GM12873 (cell line): ENCODE measurements at regions not wholly inside any gene's neighbourhood (a gene's known extent, or its start where the extent isn't known, plus 50 kb on each side); places are given as distances from the start of the nearest gene placed in this dataset.

ENCODE experiments used
- TF ChIP-seq, protein P1 (sequence below): IDR thresholded peaks from 2 replicates; pipeline ENCODE4 v1.5.1; 2012; ENCODE audit warnings: low read depth, mild to moderate bottlenecking, moderate library complexity, low read length, control low read depth; ENCODE audit not compliant: insufficient read depth; ENCODE audit errors: missing control alignments

DNA sequence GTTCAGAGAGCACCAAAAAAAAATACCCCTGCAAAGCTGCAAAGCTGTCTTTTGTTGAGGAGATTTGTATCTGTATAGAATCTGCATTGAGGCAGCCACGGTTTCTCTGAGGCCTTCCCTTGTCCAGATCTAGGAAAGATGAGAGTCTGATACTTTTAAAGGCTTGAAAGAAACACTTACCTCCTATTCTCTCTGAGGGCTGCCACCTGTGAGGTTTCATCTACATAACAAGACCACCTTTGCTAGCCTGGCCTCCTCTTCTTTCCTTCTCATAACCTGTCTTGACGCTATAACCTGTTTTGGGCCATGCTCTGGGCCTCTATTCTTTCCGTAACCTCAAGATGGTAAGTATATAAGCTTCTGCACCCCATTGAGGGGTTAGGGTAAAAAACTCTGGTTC is 779.6 kb upstream of the HTR2C start:
- TF ChIP-seq, protein P1, sequence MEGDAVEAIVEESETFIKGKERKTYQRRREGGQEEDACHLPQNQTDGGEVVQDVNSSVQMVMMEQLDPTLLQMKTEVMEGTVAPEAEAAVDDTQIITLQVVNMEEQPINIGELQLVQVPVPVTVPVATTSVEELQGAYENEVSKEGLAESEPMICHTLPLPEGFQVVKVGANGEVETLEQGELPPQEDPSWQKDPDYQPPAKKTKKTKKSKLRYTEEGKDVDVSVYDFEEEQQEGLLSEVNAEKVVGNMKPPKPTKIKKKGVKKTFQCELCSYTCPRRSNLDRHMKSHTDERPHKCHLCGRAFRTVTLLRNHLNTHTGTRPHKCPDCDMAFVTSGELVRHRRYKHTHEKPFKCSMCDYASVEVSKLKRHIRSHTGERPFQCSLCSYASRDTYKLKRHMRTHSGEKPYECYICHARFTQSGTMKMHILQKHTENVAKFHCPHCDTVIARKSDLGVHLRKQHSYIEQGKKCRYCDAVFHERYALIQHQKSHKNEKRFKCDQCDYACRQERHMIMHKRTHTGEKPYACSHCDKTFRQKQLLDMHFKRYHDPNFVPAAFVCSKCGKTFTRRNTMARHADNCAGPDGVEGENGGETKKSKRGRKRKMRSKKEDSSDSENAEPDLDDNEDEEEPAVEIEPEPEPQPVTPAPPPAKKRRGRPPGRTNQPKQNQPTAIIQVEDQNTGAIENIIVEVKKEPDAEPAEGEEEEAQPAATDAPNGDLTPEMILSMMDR: no peak

DNA sequence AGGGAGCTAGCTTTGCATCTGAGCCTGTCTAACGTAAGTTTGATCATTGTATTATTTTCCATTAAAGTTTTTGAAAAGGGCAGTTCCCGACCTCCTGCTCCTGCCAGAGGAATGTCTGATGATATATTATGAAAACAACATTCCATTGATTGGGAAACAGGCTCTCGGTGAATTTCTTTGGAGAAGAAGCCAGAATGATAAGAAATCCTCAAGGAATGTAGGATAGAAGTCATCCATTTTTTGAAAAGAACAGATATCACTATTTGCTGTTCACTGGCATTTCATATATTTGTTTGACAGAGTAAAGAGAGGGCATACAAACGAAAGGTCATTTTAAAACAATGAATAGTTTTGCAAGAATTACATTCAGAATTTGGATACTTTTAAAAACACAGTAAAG is 781.0 kb upstream of the HTR2C start:
- TF ChIP-seq, protein P1: no peak

DNA sequence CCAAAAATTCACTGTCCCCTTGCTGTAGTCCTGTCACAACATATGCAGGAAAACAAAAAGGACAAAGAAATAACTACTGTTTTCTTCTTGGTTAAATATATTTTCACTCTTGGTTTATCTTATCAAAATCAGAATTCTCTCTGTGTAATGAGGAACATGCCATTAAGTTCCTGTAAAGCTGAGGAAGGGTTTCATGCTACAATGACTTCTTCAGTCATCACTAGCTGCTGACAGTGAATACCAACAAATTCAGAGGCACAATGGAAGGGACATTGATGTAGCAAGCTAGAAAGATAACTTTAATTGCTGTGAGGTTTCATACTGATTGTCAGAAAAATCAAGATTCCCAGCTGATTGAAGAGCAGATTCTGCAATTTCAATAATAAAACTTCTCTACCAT is 782.9 kb upstream of the HTR2C start:
- TF ChIP-seq, protein P1: no peak

DNA sequence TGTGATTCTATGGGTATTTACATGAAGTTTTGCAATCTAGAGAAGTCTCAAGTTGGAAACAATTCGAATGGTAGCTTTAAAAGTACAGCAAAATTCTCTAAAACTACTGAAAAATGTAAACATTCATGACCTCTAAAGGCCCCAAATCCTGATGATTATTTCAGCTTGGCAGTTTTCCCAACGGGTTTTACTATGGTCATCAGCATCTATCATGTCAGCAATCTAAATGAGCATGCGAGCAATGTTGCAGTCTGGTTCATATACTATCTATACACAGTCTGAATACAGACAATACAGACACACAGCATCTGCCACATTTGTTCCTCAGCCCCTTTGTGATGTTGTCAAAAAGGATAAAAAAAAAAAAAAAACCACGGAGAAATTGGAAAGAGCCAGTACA is 790.3 kb upstream of the HTR2C start:
- TF ChIP-seq, protein P1: no peak

DNA sequence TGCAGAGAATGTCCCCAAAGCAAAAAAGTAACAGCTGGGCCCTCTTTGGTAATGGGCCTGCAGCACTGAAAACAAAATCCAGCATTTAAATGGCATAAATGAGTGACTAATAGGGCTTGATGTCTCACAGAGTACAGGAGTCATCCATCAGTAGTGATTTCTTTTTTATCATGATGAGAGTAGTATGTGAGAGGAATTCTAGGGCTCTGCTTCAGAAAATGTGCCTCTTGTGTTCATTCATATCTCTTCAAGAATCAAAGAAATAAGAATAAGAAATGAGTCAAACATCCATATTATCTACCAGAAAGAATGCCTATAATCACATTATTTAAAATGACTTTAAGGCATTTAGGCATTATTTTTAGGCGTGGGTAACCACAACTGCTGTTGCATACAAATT is 792.9 kb upstream of the HTR2C start:
- TF ChIP-seq, protein P1: no peak

DNA sequence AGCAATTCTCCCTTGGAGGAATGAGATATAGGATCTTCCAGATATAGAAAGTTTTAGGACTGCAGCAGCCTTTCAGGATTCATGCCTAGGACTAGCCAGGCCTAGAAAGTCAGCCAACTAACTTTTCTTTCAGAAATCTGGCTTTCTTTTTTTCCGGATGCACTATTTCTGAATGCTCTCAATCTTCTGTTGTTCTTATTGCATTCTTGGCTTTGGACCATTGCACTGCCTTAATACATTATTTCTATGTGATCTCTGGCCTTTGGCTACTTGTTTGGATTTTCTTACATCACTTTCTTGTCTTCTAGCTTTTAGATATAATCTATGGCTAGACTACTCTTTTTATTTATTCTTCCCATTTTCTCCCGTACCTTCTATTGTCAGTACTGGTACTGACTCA is 813.1 kb upstream of the HTR2C start:
- TF ChIP-seq, protein P1: no peak

DNA sequence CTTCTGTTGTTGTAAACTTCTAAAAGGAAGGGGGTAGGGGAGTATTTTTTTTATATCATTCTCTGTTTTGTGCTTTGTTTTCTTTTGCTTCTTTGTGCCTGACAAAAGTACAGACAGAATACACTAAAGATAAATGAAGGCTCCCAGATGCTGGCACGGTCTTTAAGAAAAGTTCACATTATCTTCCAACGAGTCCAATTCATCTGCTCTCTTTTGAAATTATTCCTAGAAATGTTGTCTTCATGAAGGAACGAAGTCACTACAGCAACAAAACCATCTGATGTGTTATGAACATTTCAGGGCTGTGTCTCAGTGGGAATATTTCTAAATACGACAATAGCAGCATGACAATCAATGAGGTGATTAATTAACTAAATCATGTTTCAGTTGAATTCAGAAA is 813.8 kb upstream of the HTR2C start:
- TF ChIP-seq, protein P1: no peak

DNA sequence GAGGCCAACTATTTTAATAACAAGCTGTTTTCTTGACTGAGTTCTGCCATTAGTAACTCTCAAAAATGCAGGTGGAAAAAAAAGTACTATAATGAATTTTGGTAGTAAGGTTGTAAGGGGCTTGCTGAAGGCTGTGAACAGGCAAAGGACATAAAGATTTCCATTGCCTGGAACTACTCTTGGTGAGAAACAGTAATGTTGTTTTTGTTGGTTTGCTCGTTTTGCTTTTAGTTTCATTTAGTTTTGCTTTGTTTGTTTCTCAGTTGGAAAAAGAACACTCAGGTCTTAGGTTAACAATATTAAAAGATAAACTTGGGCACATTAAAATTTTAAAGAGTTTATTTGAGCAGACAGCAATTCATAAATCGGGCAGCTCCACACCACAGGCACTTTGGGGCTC is 824.5 kb upstream of the HTR2C start:
- TF ChIP-seq, protein P1: no peak
